Liver (tissue), 8 donors: ENCODE measurements at regions not wholly inside any gene's neighbourhood (a gene's known extent, or its start where the extent isn't known, plus 50 kb on each side); places are given as distances from the start of the nearest gene placed in this dataset.

Experiments
- DNase-seq: peaks from one replicate; pipeline ENCODE4 v3.0.0-alpha.2; 2017; ENCODE audit warnings: low spot score
- H3K27ac ChIP-seq, 2 donors: one replicate each; pipeline ENCODE4 v1.7.0; 2013; ENCODE audit warnings: inconsistent platforms in 2 of 2, low read length in 2 of 2, control low read depth in 1 of 2, low read depth in 1 of 2, mild to moderate bottlenecking in 1 of 2
- H3K27me3 ChIP-seq, 4 donors: one replicate each; pipeline versions ENCODE4 v1.6.1 to v1.7.0; 2013; ENCODE audit warnings: low read length in 3 of 4, inconsistent platforms in 1 of 4, mild to moderate bottlenecking in 1 of 4, moderate library complexity in 1 of 4; ENCODE audit not compliant: control insufficient read depth in 4 of 4, insufficient read depth in 4 of 4
- H3K36me3 ChIP-seq, 4 donors: one replicate each; pipeline versions ENCODE4 v1.6.1 to v1.7.0; 2013; ENCODE audit warnings: low read length in 3 of 4, mild to moderate bottlenecking in 3 of 4, low read depth in 1 of 4, moderate library complexity in 1 of 4; ENCODE audit not compliant: control insufficient read depth in 4 of 4, insufficient read depth in 3 of 4
- H3K4me1 ChIP-seq, 4 donors: one replicate each; pipeline versions ENCODE4 v1.6.1 to v1.7.0; 2013; ENCODE audit warnings: low read length in 3 of 4, mild to moderate bottlenecking in 3 of 4, moderate library complexity in 1 of 4; ENCODE audit not compliant: control insufficient read depth in 4 of 4, insufficient read depth in 4 of 4
- H3K4me3 ChIP-seq, 3 donors: one replicate each; pipeline versions ENCODE4 v1.6.1 to v1.7.0; 2013; ENCODE audit warnings: low read length in 3 of 3, control low read depth in 1 of 3, low read depth in 1 of 3, mild to moderate bottlenecking in 1 of 3
- H3K9ac ChIP-seq, 2 donors: one replicate each; pipeline ENCODE4 v1.7.0; 2013; ENCODE audit warnings: low read length in 2 of 2, mild to moderate bottlenecking in 2 of 2, moderate library complexity in 2 of 2, control low read depth in 1 of 2, low read depth in 1 of 2
- H3K9me3 ChIP-seq, 4 donors: one replicate each; pipeline versions ENCODE4 v1.6.1 to v1.7.0; 2013; ENCODE audit warnings: low read length in 3 of 4; ENCODE audit not compliant: control insufficient read depth in 4 of 4
- CTCF ChIP-seq: fragments of 150-350 bp; IDR thresholded peaks from 2 replicates; pipeline ENCODE4 v1.5.1; 2017; ENCODE audit warnings: improper control_type of control experiment, low read depth, low read length; ENCODE audit not compliant: missing input control
- EGR1 ChIP-seq, 2 donors: IDR thresholded peaks; 2 replicates each; pipeline ENCODE4 v1.6.1; 2016 to 2018; ENCODE audit warnings: antibody characterized with exemption in 2 of 2, low read depth in 2 of 2
- FOXA1 ChIP-seq: IDR thresholded peaks from 2 replicates; pipeline ENCODE4 v1.6.1; 2016; ENCODE audit warnings: antibody characterized with exemption
- FOXA2 ChIP-seq: IDR thresholded peaks from 2 replicates; pipeline ENCODE4 v1.6.1; 2016; ENCODE audit warnings: antibody characterized with exemption
- GABPA ChIP-seq, 2 donors: IDR thresholded peaks in 1 of 2; conservative IDR thresholded peaks in 1 of 2; 2 replicates each; pipeline ENCODE4 v1.6.1; 2016; ENCODE audit warnings: antibody characterized with exemption in 2 of 2, mild to moderate bottlenecking in 1 of 2, moderate library complexity in 1 of 2
- HNF4A ChIP-seq, 2 donors: conservative IDR thresholded peaks; 2 replicates each; pipeline ENCODE4 v1.6.1; 2016; ENCODE audit warnings: antibody characterized with exemption in 2 of 2, mild to moderate bottlenecking in 2 of 2
- HNF4G ChIP-seq: IDR thresholded peaks from 2 replicates; pipeline ENCODE4 v1.6.1; 2016; ENCODE audit warnings: antibody characterized with exemption
- JUND ChIP-seq, 2 donors: IDR thresholded peaks; 2 replicates each; pipeline ENCODE4 v1.6.1; 2016; ENCODE audit warnings: antibody characterized with exemption in 2 of 2
- NR2F2 ChIP-seq: IDR thresholded peaks from 2 replicates; pipeline ENCODE4 v1.6.1; 2016; ENCODE audit warnings: antibody characterized with exemption
- RAD21 ChIP-seq, 2 donors: IDR thresholded peaks; 2 replicates each; pipeline ENCODE4 v1.6.1; 2016; ENCODE audit warnings: antibody characterized with exemption in 2 of 2, mild to moderate bottlenecking in 2 of 2
- RXRA ChIP-seq, 2 donors: IDR thresholded peaks; 2 replicates each; pipeline ENCODE4 v1.6.1; 2017 to 2018; ENCODE audit warnings: antibody characterized with exemption in 2 of 2, mild to moderate bottlenecking in 1 of 2
- SP1 ChIP-seq: IDR thresholded peaks from 2 replicates; pipeline ENCODE4 v1.6.1; 2018; ENCODE audit warnings: antibody characterized with exemption, mild to moderate bottlenecking
- TAF1 ChIP-seq: conservative IDR thresholded peaks from 2 replicates; pipeline ENCODE4 v1.6.1; 2016; ENCODE audit warnings: antibody characterized with exemption, mild to moderate bottlenecking
- YY1 ChIP-seq: IDR thresholded peaks from 2 replicates; pipeline ENCODE4 v1.6.1; 2016; ENCODE audit warnings: antibody characterized with exemption, mild to moderate bottlenecking
- WGBS: extraction: QIAGEN DNeasy Blood & Tissue Kit; methylation state at CpG from one replicate; pipeline ENCODE4 v1.1.7; 2013; 5-methylcytosine and 5-hydroxymethylcytosine counted together
- TF ChIP-seq, protein P1 (sequence below): IDR thresholded peaks from 2 replicates; pipeline ENCODE4 v1.6.1; 2016; ENCODE audit warnings: antibody characterized with exemption
- TF ChIP-seq, protein P2 (sequence below): IDR thresholded peaks from 2 replicates; pipeline ENCODE4 v1.6.1; 2016; ENCODE audit warnings: antibody characterized with exemption
- TF ChIP-seq, protein P3 (sequence below): IDR thresholded peaks from 2 replicates; pipeline ENCODE4 v1.6.1; 2016; ENCODE audit warnings: antibody characterized with exemption, mild to moderate bottlenecking
- donor health status: healthy.
- donor health status: healthy.
- donor health status: healthy.
- donor health status: healthy.
- donor health status: healthy.

- Histone ChIP-seq H3K27ac (no peak overlapping the region), H3K9me3 (peaks cover 6 to 8% (median 7%) of the 10 kb centered on the region in 4 donors), H3K36me3 (no peaks in the 10 kb centered on the region), H3K27me3 (no peaks in the 10 kb centered on the region), H3K9ac (no peak overlapping the region), H3K4me3 (no peak overlapping the region), H3K4me1 (no peaks in the 10 kb centered on the region)
- 72% methylated on average over 6 of the region's 6 CpGs for WGBS
- TF ChIP-seq HNF4A (conservative IDR thresholded peaks at IDR 0.05) (no peak), FOXA2 (no peak), HNF4G (no peak), CTCF (no peak)
- no peak for DNase-seq
Measured at GRCh38 chr22:19645391-19645790, 68.9 kb upstream of the SEPTIN5 start.

GRCh38 chr22:19645905-19646304 is 68.4 kb upstream of the SEPTIN5 start:
- no peak overlapping the region for H3K27ac ChIP-seq
- H3K9me3 ChIP-seq: peaks cover 6 to 8% (median 7%) of the 10 kb centered on the region in 4 donors
- TF ChIP-seq GABPA (IDR thresholded peaks at IDR 0.05 in 1 of 2, conservative IDR thresholded peaks at IDR 0.05 in 1 of 2): no peak
- no peak for TF ChIP-seq YY1
- TF ChIP-seq, protein P1, sequence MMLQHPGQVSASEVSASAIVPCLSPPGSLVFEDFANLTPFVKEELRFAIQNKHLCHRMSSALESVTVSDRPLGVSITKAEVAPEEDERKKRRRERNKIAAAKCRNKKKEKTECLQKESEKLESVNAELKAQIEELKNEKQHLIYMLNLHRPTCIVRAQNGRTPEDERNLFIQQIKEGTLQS: no peak
- no peak for TF ChIP-seq NR2F2
- TF ChIP-seq JUND (IDR thresholded peaks at IDR 0.05): no peak
- TF ChIP-seq HNF4G: no peak
- TF ChIP-seq TAF1: no peak
- no peak for TF ChIP-seq RAD21 (IDR thresholded peaks at IDR 0.05)
- TF ChIP-seq FOXA1: no peak
- no peak for TF ChIP-seq FOXA2
- TF ChIP-seq SP1: no peak
- TF ChIP-seq, protein P2, sequence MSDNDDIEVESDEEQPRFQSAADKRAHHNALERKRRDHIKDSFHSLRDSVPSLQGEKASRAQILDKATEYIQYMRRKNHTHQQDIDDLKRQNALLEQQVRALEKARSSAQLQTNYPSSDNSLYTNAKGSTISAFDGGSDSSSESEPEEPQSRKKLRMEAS: no peak
- no peak for TF ChIP-seq HNF4A (conservative IDR thresholded peaks at IDR 0.05)
- no peak overlapping the region for H3K4me3 ChIP-seq
- H3K4me1 ChIP-seq: no peaks in the 10 kb centered on the region
- H3K9ac ChIP-seq: no peak overlapping the region
- H3K36me3 ChIP-seq: no peaks in the 10 kb centered on the region
- DNase-seq: no peak
- H3K27me3 ChIP-seq: no peaks in the 10 kb centered on the region
- WGBS: 81% methylated on average over 7 of the region's 7 CpGs

DNA sequence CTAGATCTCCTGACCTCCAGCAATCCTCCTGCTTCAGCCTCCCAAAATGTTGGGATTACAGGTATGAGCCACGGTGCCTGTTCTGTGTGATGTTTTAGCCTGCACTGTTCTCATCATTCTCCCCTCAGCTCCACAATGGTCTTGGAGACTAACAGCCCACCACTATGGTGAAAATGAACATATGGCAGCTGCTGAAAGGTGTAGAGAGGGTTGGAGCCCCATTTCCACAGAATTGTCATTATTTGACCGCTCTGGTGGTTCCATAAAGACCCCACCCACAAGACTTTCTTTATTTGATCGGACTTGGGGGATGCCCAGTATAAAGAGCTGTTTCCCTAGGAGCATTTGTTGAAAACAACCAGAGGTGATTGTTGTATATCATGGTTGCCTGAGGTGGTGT is 67.9 kb upstream of the SEPTIN5 start:
- DNase-seq: no peak
- Histone ChIP-seq H3K27ac (no peak overlapping the region), H3K9me3 (peaks cover 6 to 8% (median 7%) of the 10 kb centered on the region in 4 donors), H3K9ac (no peak overlapping the region), H3K27me3 (no peaks in the 10 kb centered on the region), H3K4me1 (no peaks in the 10 kb centered on the region), H3K4me3 (no peak overlapping the region), H3K36me3 (no peaks in the 10 kb centered on the region)
- WGBS: 86% methylated on average over 3 of the region's 3 CpGs
- TF ChIP-seq GABPA (IDR thresholded peaks at IDR 0.05 in 1 of 2, conservative IDR thresholded peaks at IDR 0.05 in 1 of 2) (no peak), TAF1 (no peak), RAD21 (IDR thresholded peaks at IDR 0.05) (no peak), FOXA1 (no peak), EGR1 (IDR thresholded peaks at IDR 0.05; ENCODE audit: low read depth in 2 of 2) (no peak), RXRA (IDR thresholded peaks at IDR 0.05) (no peak), HNF4A (conservative IDR thresholded peaks at IDR 0.05) (no peak), SP1 (no peak), CTCF (no peak), HNF4G (no peak)
- TF ChIP-seq, protein P2: no peak
- TF ChIP-seq, protein P3, sequence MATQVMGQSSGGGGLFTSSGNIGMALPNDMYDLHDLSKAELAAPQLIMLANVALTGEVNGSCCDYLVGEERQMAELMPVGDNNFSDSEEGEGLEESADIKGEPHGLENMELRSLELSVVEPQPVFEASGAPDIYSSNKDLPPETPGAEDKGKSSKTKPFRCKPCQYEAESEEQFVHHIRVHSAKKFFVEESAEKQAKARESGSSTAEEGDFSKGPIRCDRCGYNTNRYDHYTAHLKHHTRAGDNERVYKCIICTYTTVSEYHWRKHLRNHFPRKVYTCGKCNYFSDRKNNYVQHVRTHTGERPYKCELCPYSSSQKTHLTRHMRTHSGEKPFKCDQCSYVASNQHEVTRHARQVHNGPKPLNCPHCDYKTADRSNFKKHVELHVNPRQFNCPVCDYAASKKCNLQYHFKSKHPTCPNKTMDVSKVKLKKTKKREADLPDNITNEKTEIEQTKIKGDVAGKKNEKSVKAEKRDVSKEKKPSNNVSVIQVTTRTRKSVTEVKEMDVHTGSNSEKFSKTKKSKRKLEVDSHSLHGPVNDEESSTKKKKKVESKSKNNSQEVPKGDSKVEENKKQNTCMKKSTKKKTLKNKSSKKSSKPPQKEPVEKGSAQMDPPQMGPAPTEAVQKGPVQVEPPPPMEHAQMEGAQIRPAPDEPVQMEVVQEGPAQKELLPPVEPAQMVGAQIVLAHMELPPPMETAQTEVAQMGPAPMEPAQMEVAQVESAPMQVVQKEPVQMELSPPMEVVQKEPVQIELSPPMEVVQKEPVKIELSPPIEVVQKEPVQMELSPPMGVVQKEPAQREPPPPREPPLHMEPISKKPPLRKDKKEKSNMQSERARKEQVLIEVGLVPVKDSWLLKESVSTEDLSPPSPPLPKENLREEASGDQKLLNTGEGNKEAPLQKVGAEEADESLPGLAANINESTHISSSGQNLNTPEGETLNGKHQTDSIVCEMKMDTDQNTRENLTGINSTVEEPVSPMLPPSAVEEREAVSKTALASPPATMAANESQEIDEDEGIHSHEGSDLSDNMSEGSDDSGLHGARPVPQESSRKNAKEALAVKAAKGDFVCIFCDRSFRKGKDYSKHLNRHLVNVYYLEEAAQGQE: no peak
